ENCODE measurements at regions not wholly inside any gene's neighbourhood (a gene's known extent, or its start where the extent isn't known, plus 50 kb on each side); places are given as distances from the start of the nearest gene placed in this dataset.

DNA sequence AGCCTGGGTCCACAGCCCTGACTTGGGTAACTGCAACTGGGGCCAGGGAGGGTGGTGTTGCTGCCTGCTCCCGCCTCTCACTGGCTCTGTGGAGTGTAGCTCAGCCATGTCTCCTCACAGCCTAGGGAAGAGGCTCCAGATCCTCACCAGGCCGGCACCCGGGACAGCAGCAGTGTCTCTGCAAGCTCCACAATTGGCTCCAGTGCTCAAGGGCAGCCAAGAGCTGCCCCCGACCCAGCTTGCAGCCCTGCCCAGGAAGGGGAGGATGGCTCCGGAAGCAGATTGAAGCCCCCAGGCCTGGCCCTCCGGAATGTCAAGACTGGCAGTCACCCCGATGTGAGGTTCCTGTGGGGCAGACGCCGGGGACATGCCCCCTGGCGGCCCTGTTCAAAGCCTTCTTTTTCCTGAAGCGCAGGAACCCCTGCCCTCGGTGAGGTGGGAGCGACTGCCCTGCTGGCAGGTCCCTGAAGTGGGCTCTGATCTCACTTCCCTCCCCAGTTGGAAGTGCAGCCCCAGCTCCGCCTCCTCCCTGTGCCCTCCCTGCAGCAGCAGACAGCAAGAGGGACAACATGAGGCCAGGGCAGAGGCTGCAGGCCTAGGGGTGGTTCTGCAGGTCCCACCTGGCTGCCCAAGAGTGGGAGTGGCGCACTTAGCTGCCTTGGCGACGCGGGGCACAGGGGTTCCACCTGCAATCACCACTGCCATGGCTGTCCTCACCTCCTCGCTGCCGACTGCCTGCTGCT is 816.2 kb upstream of the LUZP2 start:
- H3K27me3 ChIP-seq, result no peaks in the 10 kb centered on the region
- H3K4me1 ChIP-seq, result no peaks in the 10 kb centered on the region
- TF ChIP-seq, protein P1, sequence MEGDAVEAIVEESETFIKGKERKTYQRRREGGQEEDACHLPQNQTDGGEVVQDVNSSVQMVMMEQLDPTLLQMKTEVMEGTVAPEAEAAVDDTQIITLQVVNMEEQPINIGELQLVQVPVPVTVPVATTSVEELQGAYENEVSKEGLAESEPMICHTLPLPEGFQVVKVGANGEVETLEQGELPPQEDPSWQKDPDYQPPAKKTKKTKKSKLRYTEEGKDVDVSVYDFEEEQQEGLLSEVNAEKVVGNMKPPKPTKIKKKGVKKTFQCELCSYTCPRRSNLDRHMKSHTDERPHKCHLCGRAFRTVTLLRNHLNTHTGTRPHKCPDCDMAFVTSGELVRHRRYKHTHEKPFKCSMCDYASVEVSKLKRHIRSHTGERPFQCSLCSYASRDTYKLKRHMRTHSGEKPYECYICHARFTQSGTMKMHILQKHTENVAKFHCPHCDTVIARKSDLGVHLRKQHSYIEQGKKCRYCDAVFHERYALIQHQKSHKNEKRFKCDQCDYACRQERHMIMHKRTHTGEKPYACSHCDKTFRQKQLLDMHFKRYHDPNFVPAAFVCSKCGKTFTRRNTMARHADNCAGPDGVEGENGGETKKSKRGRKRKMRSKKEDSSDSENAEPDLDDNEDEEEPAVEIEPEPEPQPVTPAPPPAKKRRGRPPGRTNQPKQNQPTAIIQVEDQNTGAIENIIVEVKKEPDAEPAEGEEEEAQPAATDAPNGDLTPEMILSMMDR (IDR thresholded peaks at IDR 0.05; ENCODE audit: low read depth, low read length), result no peak
- H3K4me3 ChIP-seq (ENCODE audit: low read depth, low read length), result no peak overlapping the region
- no peaks in the 10 kb centered on the region for H3K9me3 ChIP-seq
- H3K36me3 ChIP-seq, result no peaks in the 10 kb centered on the region
- DNase-seq, result no peak

DNA sequence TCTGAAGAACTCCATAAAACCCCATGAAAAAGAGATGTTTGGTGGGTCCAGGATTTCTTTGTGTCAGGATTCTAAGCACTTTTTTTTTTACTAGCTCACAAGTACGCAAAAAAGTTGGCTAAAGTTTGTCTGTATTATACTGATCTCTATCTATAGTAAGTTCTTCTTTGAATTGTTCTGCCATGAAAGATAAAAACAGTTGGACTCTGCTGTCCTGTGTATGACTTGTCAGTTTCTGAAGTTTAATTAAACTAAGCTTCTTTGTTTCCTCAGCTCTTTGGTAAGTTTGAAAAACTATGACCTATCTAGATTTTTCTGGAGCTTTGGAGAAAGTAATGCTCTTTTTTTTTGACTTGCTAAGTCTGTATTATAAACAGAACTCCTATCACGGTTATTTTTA is 812.2 kb upstream of the LUZP2 start:
- Histone ChIP-seq H3K36me3 (no peaks in the 10 kb centered on the region), H3K4me3 (ENCODE audit: low read depth, low read length) (no peak overlapping the region), H3K9me3 (no peaks in the 10 kb centered on the region), H3K27me3 (no peaks in the 10 kb centered on the region), H3K4me1 (no peaks in the 10 kb centered on the region)
- no peak for DNase-seq
- TF ChIP-seq, protein P1 (IDR thresholded peaks at IDR 0.05; ENCODE audit: low read depth, low read length), result no peak

DNA sequence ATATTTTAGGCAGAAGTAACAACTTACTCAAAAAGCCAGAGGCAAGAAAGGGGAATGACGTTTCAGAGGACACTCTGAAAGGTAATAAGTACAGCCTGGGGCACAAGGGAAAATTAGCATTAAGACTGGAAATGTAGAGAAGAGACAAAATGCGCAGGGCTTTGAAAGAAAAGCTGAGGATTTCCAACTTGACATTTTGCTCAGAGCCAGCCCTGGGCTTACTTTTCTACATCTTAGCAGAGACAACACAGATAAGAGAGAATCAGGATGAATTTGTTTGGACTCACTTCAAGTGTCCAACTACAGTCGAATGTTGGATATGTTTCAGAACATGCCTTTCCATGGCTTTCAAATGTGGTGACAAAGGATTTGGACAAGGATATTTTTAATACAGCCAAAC is 808.9 kb upstream of the LUZP2 start:
- no peak overlapping the region for H3K4me3 ChIP-seq (ENCODE audit: low read depth, low read length)
- no peaks in the 10 kb centered on the region for H3K36me3 ChIP-seq
- no peaks in the 10 kb centered on the region for H3K27me3 ChIP-seq
- TF ChIP-seq, protein P1 (IDR thresholded peaks at IDR 0.05; ENCODE audit: low read depth, low read length), result no peak
- DNase-seq, result no peak
- H3K4me1 ChIP-seq, result no peaks in the 10 kb centered on the region
- no peaks in the 10 kb centered on the region for H3K9me3 ChIP-seq

DNA sequence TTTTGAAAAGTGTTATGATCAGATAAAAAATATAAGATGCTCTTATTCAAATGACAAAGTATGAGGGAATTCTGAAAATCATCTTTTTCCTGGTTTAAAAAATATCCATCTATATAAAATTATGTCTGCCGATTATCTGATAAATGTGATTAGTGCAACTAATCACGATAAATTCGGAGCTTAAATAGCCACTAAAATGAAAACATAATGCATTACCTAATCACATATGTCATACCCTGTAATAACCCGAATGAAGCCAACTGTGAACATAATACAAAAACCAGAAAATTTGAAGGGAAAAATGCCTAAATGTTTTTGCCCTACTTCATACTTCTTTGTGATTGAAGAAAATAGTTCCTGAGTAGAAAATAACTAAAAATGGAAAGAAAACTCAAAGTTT is 808.4 kb upstream of the LUZP2 start:
- Histone ChIP-seq H3K4me3 (ENCODE audit: low read depth, low read length) (no peak overlapping the region), H3K4me1 (no peaks in the 10 kb centered on the region), H3K9me3 (no peaks in the 10 kb centered on the region), H3K36me3 (no peaks in the 10 kb centered on the region), H3K27me3 (no peaks in the 10 kb centered on the region)
- no peak for DNase-seq
- TF ChIP-seq, protein P1 (IDR thresholded peaks at IDR 0.05; ENCODE audit: low read depth, low read length), result no peak

DNA sequence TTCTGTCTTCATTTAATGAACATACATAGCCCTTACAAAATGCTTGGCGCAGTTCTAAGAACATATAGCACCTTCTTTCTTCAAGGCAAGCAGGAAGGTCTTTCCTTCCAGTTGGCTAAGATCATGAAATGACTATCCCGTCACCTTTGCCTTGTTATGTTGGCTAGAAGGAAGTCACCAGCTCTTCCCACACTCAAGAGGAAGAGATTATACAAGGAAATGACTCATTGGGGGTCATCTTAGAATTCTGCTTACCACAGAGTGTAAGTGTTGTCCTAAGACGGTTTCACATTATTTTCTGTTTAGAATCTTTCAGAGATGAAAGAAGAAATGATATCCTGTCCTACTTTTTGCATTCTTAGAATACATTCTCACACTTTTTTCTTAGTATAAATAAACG is 808.0 kb upstream of the LUZP2 start:
- Histone ChIP-seq H3K4me1 (no peaks in the 10 kb centered on the region), H3K27me3 (no peaks in the 10 kb centered on the region), H3K36me3 (no peaks in the 10 kb centered on the region), H3K9me3 (no peaks in the 10 kb centered on the region), H3K4me3 (ENCODE audit: low read depth, low read length) (no peak overlapping the region)
- DNase-seq, result no peak
- TF ChIP-seq, protein P1 (IDR thresholded peaks at IDR 0.05; ENCODE audit: low read depth, low read length), result no peak

DNA sequence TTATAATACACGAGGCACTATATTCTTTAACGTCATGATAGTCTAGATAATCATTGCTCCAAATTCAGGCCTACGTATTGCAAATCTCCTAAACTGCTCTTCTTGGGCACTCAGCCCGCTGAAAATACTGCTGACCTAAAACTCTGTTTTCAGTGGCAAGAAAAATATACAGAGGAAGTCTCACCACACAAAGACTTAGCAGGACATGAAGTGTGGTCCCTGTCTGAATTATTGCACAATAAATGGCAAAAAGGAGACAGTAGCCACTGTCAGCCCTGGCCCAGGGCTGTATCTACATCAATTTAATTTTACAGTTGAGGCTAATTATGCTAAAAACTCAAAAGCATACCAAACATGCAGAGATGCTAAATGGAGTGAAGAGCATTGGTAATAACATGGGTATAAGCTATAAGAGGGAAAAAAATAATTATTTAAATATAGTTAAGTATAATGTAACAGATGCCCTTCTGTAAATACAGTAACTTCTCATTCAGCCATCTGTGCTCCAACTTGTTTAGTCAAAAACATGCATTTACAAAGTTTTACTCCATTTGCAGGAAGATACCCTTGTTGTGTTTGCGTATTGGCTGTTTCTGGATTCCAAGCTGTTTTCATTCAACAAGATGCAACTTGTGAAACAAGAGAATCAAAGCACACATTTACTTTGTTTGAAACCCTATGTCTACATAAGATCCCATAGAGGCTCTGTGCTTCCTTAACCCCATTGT is 800.0 kb upstream of the LUZP2 start:
- H3K4me3 ChIP-seq (ENCODE audit: low read depth, low read length), result no peak overlapping the region
- no peaks in the 10 kb centered on the region for H3K36me3 ChIP-seq
- H3K9me3 ChIP-seq, result no peaks in the 10 kb centered on the region
- no peaks in the 10 kb centered on the region for H3K27me3 ChIP-seq
- TF ChIP-seq, protein P1 (IDR thresholded peaks at IDR 0.05; ENCODE audit: low read depth, low read length), result no peak
- no peak for DNase-seq
- H3K4me1 ChIP-seq, result no peaks in the 10 kb centered on the region
